PC-3 (cell line): ENCODE measurements at regions not wholly inside any gene's neighbourhood (a gene's known extent, or its start where the extent isn't known, plus 50 kb on each side); places are given as distances from the start of the nearest gene placed in this dataset.

Experiments used
- ATAC-seq: fragments of 200-7000 bp; cut with Tn5 transposase; 2 replicates; pipeline ENCODE4 v1.9.1; 2020; ENCODE audit warnings: mild to moderate bottlenecking, moderate library complexity
- BruUV-seq: library from RNA; stranded (reverse); fragments of 400-500 nt; replicated peaks from 2 replicates; lab custom pipeline; 2021; lab: Mats Ljungman, UMichigan
- CTCF ChIA-PET: fragments of 300-600 bp; sonication (Branson Sonifier 250); formaldehyde crosslinking; loops from one replicate; lab custom pipeline; 2022; ENCODE audit warnings: antibody characterized with exemption; lab: Charles Lee
- POLR2A ChIA-PET: fragments of 300-600 bp; sonication (Branson Sonifier 250); formaldehyde crosslinking; loops from one replicate; lab custom pipeline; 2022; ENCODE audit warnings: antibody characterized with exemption; ENCODE audit not compliant: unreplicated experiment; lab: Charles Lee
- DNase-seq: peaks from one replicate; pipeline ENCODE4 v3.0.0-alpha.2; 2015
- H2AFZ ChIP-seq: fragments of 300-600 bp; sonication (generic); 2 replicates; pipeline ENCODE4 v1.6.0; 2016; ENCODE audit warnings: antibody characterized with exemption, low read length
- H3F3A ChIP-seq: fragments of 300-600 bp; sonication (generic); one replicate; pipeline ENCODE4 v1.6.0; 2017; ENCODE audit warnings: antibody characterized with exemption, low read length, control low read depth, mild to moderate bottlenecking; ENCODE audit not compliant: unreplicated experiment
- H3K27ac ChIP-seq: fragments of 300-600 bp; sonication (generic); 2 replicates; pipeline ENCODE4 v1.5.1; 2016; ENCODE audit warnings: mild to moderate bottlenecking, low read length
- H3K27me3 ChIP-seq: fragments of 300-600 bp; sonication (generic); 2 replicates; pipeline ENCODE4 v1.6.1; 2016; ENCODE audit warnings: low read length, mixed read lengths
- H3K36me3 ChIP-seq: fragments of 300-600 bp; sonication (generic); 2 replicates; pipeline ENCODE4 v1.6.1; 2016; ENCODE audit warnings: low read depth, mixed run types, low read length, mixed read lengths
- H3K4me1 ChIP-seq: fragments of 300-600 bp; sonication (generic); 2 replicates; pipeline ENCODE4 v1.5.1; 2016; ENCODE audit warnings: low read length; ENCODE audit not compliant: insufficient read depth
- H3K4me2 ChIP-seq: fragments of 300-600 bp; sonication (generic); 2 replicates; pipeline ENCODE4 v1.6.0; 2016; ENCODE audit warnings: low read length
- H3K4me3 ChIP-seq: fragments of 300-600 bp; sonication (generic); 2 replicates; pipeline ENCODE4 v1.5.1; 2016; ENCODE audit warnings: mild to moderate bottlenecking, low read length, mixed read lengths
- H3K79me2 ChIP-seq: fragments of 300-600 bp; sonication (generic); 2 replicates; pipeline ENCODE4 v1.6.1; 2017; ENCODE audit warnings: low read length, mixed read lengths
- H3K9ac ChIP-seq: fragments of 300-600 bp; sonication (generic); 2 replicates; pipeline ENCODE4 v1.6.0; 2016; ENCODE audit warnings: mild to moderate bottlenecking, low read length
- H3K9me2 ChIP-seq: fragments of 300-600 bp; sonication (generic); replicated peaks from 2 replicates; pipeline ENCODE4 v1.6.1; 2016; ENCODE audit warnings: mixed run types, low read length, mixed read lengths
- H3K9me3 ChIP-seq: fragments of 300-600 bp; sonication (generic); 2 replicates; pipeline ENCODE4 v1.6.1; 2016; ENCODE audit warnings: low read length, mixed read lengths
- H4K20me1 ChIP-seq: fragments of 300-600 bp; sonication (generic); 2 replicates; pipeline ENCODE4 v1.6.1; 2016; ENCODE audit warnings: low read length, mixed read lengths
- EZH2 ChIP-seq: fragments of 300-600 bp; sonication (generic); IDR thresholded peaks from one replicate; pipeline ENCODE4 v1.6.1; 2017; ENCODE audit warnings: antibody characterized with exemption, mild to moderate bottlenecking, low read length; ENCODE audit not compliant: unreplicated experiment
- EZH2phosphoT487 ChIP-seq: fragments of 300-600 bp; sonication (generic); IDR thresholded peaks from 2 replicates; pipeline ENCODE4 v1.6.1; 2018; ENCODE audit warnings: mild to moderate bottlenecking, antibody characterized with exemption, low read length, borderline replicate concordance
- intact Hi-C: fragments of 100-400 bp; cut with micrococcal nuclease; formaldehyde crosslinking; loops from 2 replicates; pipeline ENCODE4 v1.9.0; 2023
- TF ChIP-seq, protein P1 (sequence below): fragments of 300-600 bp; sonication (generic); conservative IDR thresholded peaks from 2 replicates; pipeline ENCODE4 v1.5.1; 2017; ENCODE audit warnings: antibody characterized with exemption, low read depth, mild to moderate bottlenecking, low read length

DNA sequence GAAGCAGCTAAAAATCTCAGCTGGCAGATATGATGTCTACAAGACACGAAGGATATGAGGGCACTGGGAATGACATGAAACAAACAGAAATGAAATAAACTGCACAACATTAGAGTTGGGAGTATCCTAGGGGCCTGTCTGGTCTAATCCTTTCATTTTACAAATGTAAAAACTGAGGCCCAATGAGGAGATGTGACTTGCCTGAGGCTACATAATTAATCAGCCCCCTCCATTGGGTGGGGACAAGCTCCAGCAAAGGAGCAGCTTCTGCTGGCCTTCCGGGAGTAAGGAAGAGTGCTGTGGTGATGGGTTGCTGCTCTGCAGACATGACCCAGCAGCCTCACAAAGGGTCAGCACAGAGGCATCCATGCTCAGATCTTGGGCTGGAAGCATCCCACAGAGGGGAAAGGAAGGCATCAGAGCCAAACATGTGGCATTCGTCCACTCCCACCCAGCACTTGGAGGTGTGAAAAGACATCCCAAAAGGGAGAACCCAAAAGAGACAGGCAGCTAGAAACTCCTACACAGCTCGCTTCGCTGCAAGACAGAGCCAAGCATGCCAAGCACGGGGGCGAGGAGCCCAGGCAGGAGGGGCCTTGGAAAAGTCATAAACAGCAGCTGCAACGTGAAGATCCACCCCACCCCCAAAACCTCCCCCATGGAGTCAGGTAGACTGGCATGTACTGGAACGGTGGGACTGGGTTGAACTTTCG is 183.7 kb downstream of the UNC5CL start:
- Histone ChIP-seq H3K27ac (no peak overlapping the region), H3K79me2 (no peaks in the 10 kb centered on the region), H2AFZ (no peak overlapping the region), H3K4me2 (no peak overlapping the region), H3F3A (no peaks in the 10 kb centered on the region), H3K4me3 (no peak overlapping the region), H3K27me3 (peaks cover 11% of the 10 kb centered on the region; the same call in 1 of the 2 replicates), H3K9me2 (no peaks in the 10 kb centered on the region), H3K36me3 (no peaks in the 10 kb centered on the region), H3K9ac (no peak overlapping the region), H3K4me1 (no peaks in the 10 kb centered on the region), H4K20me1 (no peaks in the 10 kb centered on the region), H3K9me3 (no peaks in the 10 kb centered on the region)
- intact Hi-C loops, result no loop called here
- CTCF ChIA-PET, result no interaction called here
- DNase-seq (no peak), ATAC-seq (no peak)
- no TSS peak for BruUV-seq
- TF ChIP-seq EZH2phosphoT487, result no peak
- TF ChIP-seq, protein P1, sequence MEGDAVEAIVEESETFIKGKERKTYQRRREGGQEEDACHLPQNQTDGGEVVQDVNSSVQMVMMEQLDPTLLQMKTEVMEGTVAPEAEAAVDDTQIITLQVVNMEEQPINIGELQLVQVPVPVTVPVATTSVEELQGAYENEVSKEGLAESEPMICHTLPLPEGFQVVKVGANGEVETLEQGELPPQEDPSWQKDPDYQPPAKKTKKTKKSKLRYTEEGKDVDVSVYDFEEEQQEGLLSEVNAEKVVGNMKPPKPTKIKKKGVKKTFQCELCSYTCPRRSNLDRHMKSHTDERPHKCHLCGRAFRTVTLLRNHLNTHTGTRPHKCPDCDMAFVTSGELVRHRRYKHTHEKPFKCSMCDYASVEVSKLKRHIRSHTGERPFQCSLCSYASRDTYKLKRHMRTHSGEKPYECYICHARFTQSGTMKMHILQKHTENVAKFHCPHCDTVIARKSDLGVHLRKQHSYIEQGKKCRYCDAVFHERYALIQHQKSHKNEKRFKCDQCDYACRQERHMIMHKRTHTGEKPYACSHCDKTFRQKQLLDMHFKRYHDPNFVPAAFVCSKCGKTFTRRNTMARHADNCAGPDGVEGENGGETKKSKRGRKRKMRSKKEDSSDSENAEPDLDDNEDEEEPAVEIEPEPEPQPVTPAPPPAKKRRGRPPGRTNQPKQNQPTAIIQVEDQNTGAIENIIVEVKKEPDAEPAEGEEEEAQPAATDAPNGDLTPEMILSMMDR, result no peak
- POLR2A ChIA-PET, result no interaction called here

DNA sequence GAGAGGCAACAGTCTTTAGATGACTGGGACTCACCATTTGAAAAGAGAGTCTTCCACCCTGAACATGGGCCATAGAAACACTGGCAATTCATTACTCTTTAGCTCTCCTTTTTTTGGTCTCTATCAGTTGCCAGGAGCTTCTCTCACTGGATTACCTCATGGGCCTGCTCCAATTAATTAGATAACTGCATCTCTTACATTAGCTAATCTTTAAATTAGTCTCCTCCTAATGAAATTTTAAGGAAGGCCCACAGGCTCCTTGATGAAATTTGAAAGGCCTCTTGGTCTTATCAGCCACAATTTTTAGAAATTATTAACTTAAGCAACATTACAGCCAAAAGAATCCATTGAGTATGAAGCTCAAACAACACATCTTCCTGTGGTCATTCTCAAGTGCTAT is 184.4 kb downstream of the UNC5CL start:
- Histone ChIP-seq H3K27ac (no peak overlapping the region), H3K79me2 (no peaks in the 10 kb centered on the region), H2AFZ (no peak overlapping the region), H3K4me3 (no peak overlapping the region), H3K9ac (no peak overlapping the region), H3K9me3 (no peaks in the 10 kb centered on the region), H3F3A (no peaks in the 10 kb centered on the region), H3K4me2 (no peak overlapping the region), H3K4me1 (no peaks in the 10 kb centered on the region), H4K20me1 (no peaks in the 10 kb centered on the region), H3K9me2 (no peaks in the 10 kb centered on the region), H3K27me3 (peaks cover 4% of the 10 kb centered on the region; the same call in 1 of the 2 replicates), H3K36me3 (no peaks in the 10 kb centered on the region)
- no TSS peak for BruUV-seq
- POLR2A ChIA-PET, result no interaction called here
- ATAC-seq, result no peak
- no peak for DNase-seq
- intact Hi-C loops, result no loop called here
- TF ChIP-seq EZH2phosphoT487, result no peak
- no peak for TF ChIP-seq EZH2
- TF ChIP-seq, protein P1, result no peak
- CTCF ChIA-PET, result no interaction called here

DNA sequence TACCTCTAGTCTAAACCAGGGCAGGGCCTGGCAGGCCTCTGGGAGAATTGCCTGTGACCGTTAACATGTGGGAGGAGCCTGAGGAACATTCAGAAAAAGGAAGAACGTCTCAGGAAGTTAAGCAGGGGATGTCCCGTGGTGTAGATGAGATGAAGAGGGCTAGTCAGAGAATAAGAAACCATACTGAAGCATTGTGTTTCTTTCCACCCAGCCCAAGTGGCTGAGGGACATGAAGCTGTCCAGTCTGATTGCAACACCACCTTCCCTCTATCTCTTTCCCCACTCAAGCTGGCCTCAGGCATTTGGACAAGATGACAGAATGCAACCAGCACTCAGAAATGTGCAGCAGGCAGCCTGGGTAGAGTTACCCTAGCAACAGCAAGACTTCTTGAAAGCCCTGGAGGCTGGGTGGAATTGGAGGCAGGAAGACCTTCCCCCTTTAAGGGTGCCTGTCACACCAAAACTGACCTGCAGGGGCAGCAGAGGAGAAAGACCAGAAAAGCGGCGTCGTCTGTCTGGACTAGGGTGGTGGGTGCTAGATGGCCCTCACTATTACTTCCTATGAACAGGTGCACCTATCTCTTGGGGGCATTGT is 186.1 kb downstream of the UNC5CL start:
- peak; percentile 30 for DNase-seq
- BruUV-seq, result no TSS peak

More for the DNA sequence above, 186.1 kb downstream of the UNC5CL start:
- Histone ChIP-seq H3F3A (no peaks in the 10 kb centered on the region), H3K36me3 (no peaks in the 10 kb centered on the region), H3K4me1 (no peaks in the 10 kb centered on the region), H4K20me1 (no peaks in the 10 kb centered on the region), H3K4me2 (no peak overlapping the region), H3K79me2 (no peaks in the 10 kb centered on the region), H3K9me3 (no peaks in the 10 kb centered on the region), H3K9ac (no peak overlapping the region), H2AFZ (no peak overlapping the region), H3K27me3 (0 out of 2 replicates have a peak, but pooled peaks cover 6% of the 10 kb centered on the region), H3K4me3 (no peak overlapping the region), H3K27ac (no peak overlapping the region), H3K9me2 (no peaks in the 10 kb centered on the region)
- ChIA-PET POLR2A (no interaction called here), CTCF (interaction anchor here (0.6 kb wide), 1 partner anchor 175 kb away, joined by 3 read pairs; no protein-coding TSS in a partner anchor)
- intact Hi-C loops, result no loop called here
- TF ChIP-seq EZH2phosphoT487, result no peak
- TF ChIP-seq, protein P1, result peak; percentile 64
- ATAC-seq, result no peak
